AG10803 (cell line): ENCODE measurements at regions not wholly inside any gene's neighbourhood (a gene's known extent, or its start where the extent isn't known, plus 50 kb on each side); places are given as distances from the start of the nearest gene placed in this dataset.

Experiments
- DNase-seq: peaks from one replicate; pipeline ENCODE4 v3.0.0; 2010; ENCODE audit warnings: low read depth
- H3K4me3 ChIP-seq: 2 replicates; pipeline ENCODE4 v1.5.1; 2011; ENCODE audit warnings: mild to moderate bottlenecking, low read length, control low read depth
- CTCF ChIP-seq: conservative IDR thresholded peaks from 2 replicates; pipeline ENCODE4 v1.5.1; 2011; ENCODE audit warnings: mild to moderate bottlenecking, low read length, control low read depth, inconsistent platforms

GRCh38 chr20:34163307-34163706 lies 51.3 kb upstream of the EIF2S2 start:
- TF ChIP-seq CTCF: no peak
- no peak for DNase-seq
- H3K4me3 ChIP-seq: no peak overlapping the region

GRCh38 chr20:34164381-34164984 lies 52.4 kb upstream of the EIF2S2 start:
- TF ChIP-seq CTCF: no peak
- DNase-seq: no peak
- H3K4me3 ChIP-seq: no peak overlapping the region

- no peak overlapping the region for H3K4me3 ChIP-seq
- no peak for TF ChIP-seq CTCF
- peak; percentile 38 for DNase-seq
These were observed 53.1 kb upstream of the EIF2S2 start for GRCh38 chr20:34165018-34165619.

GRCh38 chr20:34171640-34172039 lies 59.6 kb upstream of the EIF2S2 start:
- H3K4me3 ChIP-seq: no peak overlapping the region
- TF ChIP-seq CTCF: no peak
- DNase-seq: no peak

GRCh38 chr20:34172926-34173325 lies 60.9 kb upstream of the EIF2S2 start:
- no peak for DNase-seq
- TF ChIP-seq CTCF: no peak
- H3K4me3 ChIP-seq: no peak overlapping the region

GRCh38 chr20:34175079-34175478 lies 63.0 kb upstream of the EIF2S2 start:
- TF ChIP-seq CTCF: no peak

GRCh38 chr20:34175879-34176278 lies 63.8 kb upstream of the EIF2S2 start:
- DNase-seq: no peak
- H3K4me3 ChIP-seq: no peak overlapping the region
- TF ChIP-seq CTCF: no peak

More at GRCh38 chr20:34175079-34175478, 63.0 kb upstream of the EIF2S2 start:
- no peak overlapping the region for H3K4me3 ChIP-seq
- no peak for DNase-seq
